Ecto neural progenitor cell (in vitro differentiated cells): ENCODE measurements at regions not wholly inside any gene's neighbourhood (a gene's known extent, or its start where the extent isn't known, plus 50 kb on each side); places are given as distances from the start of the nearest gene placed in this dataset.
A peak's percentile ranks its signal among the peaks of the same experiment; 100 is the strongest.
"Not testable (repeated sequence)": the region's sequence is repeated elsewhere in the genome, so short reads cannot be mapped to it uniquely, and the experiment has no call there.

Experiments
- DNase-seq: peaks from one replicate; pipeline ENCODE4 v3.0.0-alpha.2; 2018; ENCODE audit warnings: low spot score

GRCh38 chr12:76178452-76178851, 94.0 kb upstream of the NAP1L1 start:
- no peak for DNase-seq

GRCh38 chr12:76177821-76178220, 93.3 kb upstream of the NAP1L1 start:
- no peak for DNase-seq

GRCh38 chr12:76176940-76177339, 92.5 kb upstream of the NAP1L1 start:
- no peak for DNase-seq

- DNase-seq: not testable (repeated sequence)
These were observed 91.5 kb upstream of the NAP1L1 start for GRCh38 chr12:76175946-76176345.

- DNase-seq: no peak
These were observed 89.3 kb upstream of the NAP1L1 start for GRCh38 chr12:76173756-76174155.

- peak; percentile 71 for DNase-seq
These were observed 74.2 kb upstream of the NAP1L1 start for GRCh38 chr12:76158518-76159321.

- no peak for DNase-seq
These were observed 72.2 kb upstream of the NAP1L1 start for GRCh38 chr12:76156726-76157125.

GRCh38 chr12:76156314-76156713, 71.8 kb upstream of the NAP1L1 start:
- no peak for DNase-seq

- DNase-seq: no peak
These were observed 70.7 kb upstream of the NAP1L1 start for GRCh38 chr12:76155157-76155670.

GRCh38 chr12:76153616-76154015, 69.1 kb upstream of the NAP1L1 start:
- no peak for DNase-seq

GRCh38 chr12:76152181-76152807, 67.8 kb upstream of the NAP1L1 start:
- no peak for DNase-seq

- DNase-seq: no peak
These were observed 59.7 kb upstream of the NAP1L1 start for GRCh38 chr12:76144245-76144549.

GRCh38 chr12:76143343-76144244, 59.1 kb upstream of the NAP1L1 start:
- DNase-seq: no peak

- no peak for DNase-seq
These were observed 57.8 kb upstream of the NAP1L1 start for GRCh38 chr12:76142305-76142704.

GRCh38 chr12:76138656-76139055, 54.2 kb upstream of the NAP1L1 start:
- no peak for DNase-seq

GRCh38 chr12:76137606-76138005, 53.1 kb upstream of the NAP1L1 start:
- DNase-seq: no peak

GRCh38 chr12:76135456-76135855, 51.0 kb upstream of the NAP1L1 start:
- DNase-seq: no peak
